ENCODE measurements at regions not wholly inside any gene's neighbourhood (a gene's known extent, or its start where the extent isn't known, plus 50 kb on each side); places are given as distances from the start of the nearest gene placed in this dataset.
A peak's percentile ranks its signal among the peaks of the same experiment; 100 is the strongest.
"Not testable (repeated sequence)": the region's sequence is repeated elsewhere in the genome, so short reads cannot be mapped to it uniquely, and the experiment has no call there.

- no peak for DNase-seq
Observed at GRCh38 chr11:110347660-110348059, 51.2 kb upstream of the RDX start.

GRCh38 chr11:110349138-110349996, 53.0 kb upstream of the RDX start:
- DNase-seq, result no peak

GRCh38 chr11:110349997-110350383, 53.6 kb upstream of the RDX start:
- DNase-seq, result not testable (repeated sequence)

GRCh38 chr11:110355011-110355744, 58.8 kb upstream of the RDX start:
- no peak for DNase-seq

- DNase-seq, result no peak
Observed at GRCh38 chr11:110356762-110357671, 60.6 kb upstream of the RDX start.

GRCh38 chr11:110358336-110358735, 61.9 kb upstream of the RDX start:
- no peak for DNase-seq

- DNase-seq, result not testable (repeated sequence)
Observed at GRCh38 chr11:110360781-110361408, 64.5 kb upstream of the RDX start.

GRCh38 chr11:110362971-110363509, 66.6 kb upstream of the RDX start:
- no peak for DNase-seq

- peak; percentile 90 for DNase-seq
Observed at GRCh38 chr11:110366291-110366690, 63.5 kb upstream of the FDX1 start.

GRCh38 chr11:110367571-110367970, 62.2 kb upstream of the FDX1 start:
- no peak for DNase-seq

GRCh38 chr11:110371084-110371483, 58.7 kb upstream of the FDX1 start:
- DNase-seq, result no peak

GRCh38 chr11:110373051-110373702, 56.6 kb upstream of the FDX1 start:
- DNase-seq, result no peak

- no peak for DNase-seq
Observed at GRCh38 chr11:110374921-110375320, 54.8 kb upstream of the FDX1 start.

- DNase-seq, result no peak
Observed at GRCh38 chr11:110375351-110375750, 54.4 kb upstream of the FDX1 start.

- no peak for DNase-seq
Observed at GRCh38 chr11:110376021-110376420, 53.7 kb upstream of the FDX1 start.

- peak; percentile 70 for DNase-seq
Observed at GRCh38 chr11:110376711-110377324, 52.9 kb upstream of the FDX1 start.

GRCh38 chr11:110377434-110377833, 52.3 kb upstream of the FDX1 start:
- DNase-seq, result no peak

- no peak for DNase-seq
Observed at GRCh38 chr11:110379261-110379660, 50.5 kb upstream of the FDX1 start.

GRCh38 chr11:110379936-110380335, 49.8 kb upstream of the FDX1 start:
- DNase-seq, result no peak

Data from DMS79 (cell line).